ENCODE measurements at regions not wholly inside any gene's neighbourhood (a gene's known extent, or its start where the extent isn't known, plus 50 kb on each side); places are given as distances from the start of the nearest gene placed in this dataset.

DNA sequence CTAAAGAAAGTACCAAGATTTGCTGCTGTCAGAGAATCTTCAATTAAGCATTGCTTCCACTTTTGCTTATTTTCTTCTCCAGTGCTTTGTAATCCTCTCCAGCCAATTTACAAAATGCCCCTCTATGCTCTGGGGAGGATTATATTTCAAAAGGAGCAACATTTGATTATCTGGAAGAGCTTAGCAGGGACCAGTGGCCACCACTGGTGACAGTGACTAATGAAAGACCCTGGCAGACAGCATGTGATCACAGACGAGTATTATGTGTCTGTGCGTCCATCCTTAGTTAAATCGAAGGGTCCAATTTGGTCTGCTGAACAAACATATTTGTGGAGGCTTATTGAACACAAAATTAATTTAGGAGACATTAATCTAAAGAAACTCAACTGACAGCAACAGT lies 152.6 kb downstream of the ZNF621 start:
- intact Hi-C loops (cut with micrococcal nuclease): no loop called here
- no peak overlapping the region for H3K4me3 ChIP-seq
- H3K36me3 ChIP-seq (ENCODE audit: control insufficient read depth, insufficient read depth, low read length): no peaks in the 10 kb centered on the region
- ATAC-seq (no peak), FAIRE-seq (no peak), DNase-seq (ENCODE audit: extremely low read depth in 1 of 4, low spot score in 3 of 4) (no peak)
- no TSS peak for BruUV-seq (replicated peaks)
- H3K9me1 ChIP-seq (ENCODE audit: control insufficient read depth, insufficient read depth, low read length): no peaks in the 10 kb centered on the region
- no peaks in the 10 kb centered on the region for H3K4me1 ChIP-seq (replicated peaks in 1 of 2; ENCODE audit: control insufficient read depth in 2 of 2, insufficient read depth in 2 of 2, low read length in 2 of 2)
- no peak overlapping the region for H2AFZ ChIP-seq (ENCODE audit: low read depth, low read length)
- TF ChIP-seq MYNN (IDR thresholded peaks at IDR 0.05) (no peak), MYNN (CRISPR knock-in tag; IDR thresholded peaks at IDR 0.05) (no peak), MXI1 (IDR thresholded peaks at IDR 0.05; ENCODE audit: low read depth, low read length) (no peak), ZNF143 (CRISPR knock-in tag; IDR thresholded peaks at IDR 0.05) (no peak), CHD2 (IDR thresholded peaks at IDR 0.05; ENCODE audit: low read depth, low read length) (no peak), THAP12 (CRISPR knock-in tag; IDR thresholded peaks at IDR 0.05) (no peak), GABPB2 (CRISPR knock-in tag; conservative IDR thresholded peaks at IDR 0.05) (no peak), TFE3 (CRISPR knock-in tag; IDR thresholded peaks at IDR 0.05) (no peak), CHCHD3 (CRISPR knock-in tag; IDR thresholded peaks at IDR 0.05) (no peak), ZNF3 (CRISPR knock-in tag; IDR thresholded peaks at IDR 0.05) (no peak)
- TF ChIP-seq, protein P1, sequence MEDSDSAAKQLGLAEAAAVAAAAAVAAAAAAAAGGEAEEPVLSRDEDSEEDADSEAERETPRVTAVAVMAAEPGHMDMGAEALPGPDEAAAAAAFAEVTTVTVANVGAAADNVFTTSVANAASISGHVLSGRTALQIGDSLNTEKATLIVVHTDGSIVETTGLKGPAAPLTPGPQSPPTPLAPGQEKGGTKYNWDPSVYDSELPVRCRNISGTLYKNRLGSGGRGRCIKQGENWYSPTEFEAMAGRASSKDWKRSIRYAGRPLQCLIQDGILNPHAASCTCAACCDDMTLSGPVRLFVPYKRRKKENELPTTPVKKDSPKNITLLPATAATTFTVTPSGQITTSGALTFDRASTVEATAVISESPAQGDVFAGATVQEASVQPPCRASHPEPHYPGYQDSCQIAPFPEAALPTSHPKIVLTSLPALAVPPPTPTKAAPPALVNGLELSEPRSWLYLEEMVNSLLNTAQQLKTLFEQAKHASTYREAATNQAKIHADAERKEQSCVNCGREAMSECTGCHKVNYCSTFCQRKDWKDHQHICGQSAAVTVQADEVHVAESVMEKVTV (CRISPR knock-in tag; IDR thresholded peaks at IDR 0.05): no peak
- no peaks in the 10 kb centered on the region for H4K20me1 ChIP-seq (replicated peaks; ENCODE audit: control insufficient read depth, insufficient read depth, low read length)
- in situ Hi-C loops (cut with MboI): no loop called here
- H3K27ac ChIP-seq (ENCODE audit: extremely low read depth, low read depth, low read length): no peak overlapping the region
- POLR2A ChIA-PET: interaction anchor here (0.6 kb wide), 1 partner anchor 461 kb away, joined by 3 read pairs; no protein-coding TSS in a partner anchor
- H3K9me3 ChIP-seq (replicated peaks; ENCODE audit: control insufficient read depth, insufficient read depth, low read depth, low read length): no peaks in the 10 kb centered on the region
- H3K4me2 ChIP-seq (ENCODE audit: insufficient read depth, low read length): no peak overlapping the region
- CTCF ChIA-PET (ENCODE audit: low intra/inter-chr PET ratio): no interaction called here
- no peak overlapping the region for H3K9ac ChIP-seq (ENCODE audit: insufficient read depth in 1 of 2, low read depth in 2 of 2, low read length in 2 of 2)
- WGBS (ENCODE audit: insufficient coverage, low coverage, missing lambda C conversion rate): 0% methylated on average over 3 of the region's 3 CpGs
- H3K27me3 ChIP-seq (ENCODE audit: control insufficient read depth in 2 of 2, insufficient read depth in 2 of 2, low read length in 2 of 2): no peaks in the 10 kb centered on the region
- no peaks in the 10 kb centered on the region for H3K79me2 ChIP-seq (ENCODE audit: control insufficient read depth, insufficient read depth, low read length)
